Spleen (tissue), 7 donors: ENCODE measurements at regions not wholly inside any gene's neighbourhood (a gene's known extent, or its start where the extent isn't known, plus 50 kb on each side); places are given as distances from the start of the nearest gene placed in this dataset.

Experiments
- POLR2A ChIP-seq, 3 donors: fragments of 450-650 bp; IDR thresholded peaks; one replicate each; pipeline ENCODE4 v1.5.1; 2017; ENCODE audit warnings: antibody characterized with exemption in 3 of 3, mild to moderate bottlenecking in 1 of 3
- POLR2AphosphoS5 ChIP-seq, 3 donors: sonication (generic); formaldehyde crosslinking; IDR thresholded peaks; one replicate each; pipeline ENCODE4 v1.5.1; 2017; ENCODE audit warnings: antibody characterized with exemption in 3 of 3
- TF ChIP-seq, protein P1 (sequence below), 11 experiments: fragments of 200-600 bp in 7 of 11; fragments of 450-650 bp in 4 of 11; sonication (generic) in 4 of 11; IDR thresholded peaks in 8 of 11; conservative IDR thresholded peaks in 3 of 11; 1 replicate in 7 of 11; 2 replicates in 4 of 11; pipeline versions ENCODE4 v1.4.0 to v1.8.0; 2016 to 2021; ENCODE audit warnings: antibody characterized with exemption in 11 of 11, inconsistent platforms in 4 of 11, mild to moderate bottlenecking in 1 of 11
- donor health status: DM: no; HTN: no; CAD: no; lungs with moderate emphysema.
- donor health status: DM: no; HTN: no; CAD: no.
- donor health status: DM: no; HTN: no; CAD: no.

GRCh38 chr2:156653675-156654074, 217.5 kb downstream of the GPD2 start:
- TF ChIP-seq, protein P1, sequence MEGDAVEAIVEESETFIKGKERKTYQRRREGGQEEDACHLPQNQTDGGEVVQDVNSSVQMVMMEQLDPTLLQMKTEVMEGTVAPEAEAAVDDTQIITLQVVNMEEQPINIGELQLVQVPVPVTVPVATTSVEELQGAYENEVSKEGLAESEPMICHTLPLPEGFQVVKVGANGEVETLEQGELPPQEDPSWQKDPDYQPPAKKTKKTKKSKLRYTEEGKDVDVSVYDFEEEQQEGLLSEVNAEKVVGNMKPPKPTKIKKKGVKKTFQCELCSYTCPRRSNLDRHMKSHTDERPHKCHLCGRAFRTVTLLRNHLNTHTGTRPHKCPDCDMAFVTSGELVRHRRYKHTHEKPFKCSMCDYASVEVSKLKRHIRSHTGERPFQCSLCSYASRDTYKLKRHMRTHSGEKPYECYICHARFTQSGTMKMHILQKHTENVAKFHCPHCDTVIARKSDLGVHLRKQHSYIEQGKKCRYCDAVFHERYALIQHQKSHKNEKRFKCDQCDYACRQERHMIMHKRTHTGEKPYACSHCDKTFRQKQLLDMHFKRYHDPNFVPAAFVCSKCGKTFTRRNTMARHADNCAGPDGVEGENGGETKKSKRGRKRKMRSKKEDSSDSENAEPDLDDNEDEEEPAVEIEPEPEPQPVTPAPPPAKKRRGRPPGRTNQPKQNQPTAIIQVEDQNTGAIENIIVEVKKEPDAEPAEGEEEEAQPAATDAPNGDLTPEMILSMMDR (IDR thresholded peaks at IDR 0.05 in 8 of 11, conservative IDR thresholded peaks at IDR 0.05 in 3 of 11): no peak
- TF ChIP-seq POLR2A (IDR thresholded peaks at IDR 0.05): no peak
- no peak for TF ChIP-seq POLR2AphosphoS5 (IDR thresholded peaks at IDR 0.05)
